Inflammatory macrophage (primary cell): ENCODE measurements at regions not wholly inside any gene's neighbourhood (a gene's known extent, or its start where the extent isn't known, plus 50 kb on each side); places are given as distances from the start of the nearest gene placed in this dataset.
"Not testable (repeated sequence)": the region's sequence is repeated elsewhere in the genome, so short reads cannot be mapped to it uniquely, and the experiment has no call there.

ENCODE experiments used
- DNase-seq, 2 donors: peaks; one replicate each; pipeline ENCODE4 v3.0.0-alpha.2; 2020 to 2022

- DNase-seq: no peak
Observed at GRCh38 chr3:69484507-69485393, 98.9 kb upstream of the FRMD4B start.

- DNase-seq: no peak
Observed at GRCh38 chr3:69483449-69483848, 97.6 kb upstream of the FRMD4B start.

GRCh38 chr3:69480986-69481385 lies 95.1 kb upstream of the FRMD4B start:
- not testable (repeated sequence) for DNase-seq

GRCh38 chr3:69474186-69474585 lies 88.3 kb upstream of the FRMD4B start:
- DNase-seq: peak; percentile 38 to 62

- peak in 1 of 2 donors; percentile 11 for DNase-seq
Observed at GRCh38 chr3:69472093-69472492, 86.2 kb upstream of the FRMD4B start.

GRCh38 chr3:69463531-69463930 lies 77.6 kb upstream of the FRMD4B start:
- no peak for DNase-seq

GRCh38 chr3:69462826-69463100 lies 76.9 kb upstream of the FRMD4B start:
- DNase-seq: no peak

- no peak for DNase-seq
Observed at GRCh38 chr3:69462022-69462825, 76.3 kb upstream of the FRMD4B start.

- DNase-seq: no peak
Observed at GRCh38 chr3:69460034-69460433, 74.1 kb upstream of the FRMD4B start.

GRCh38 chr3:69458803-69459365 lies 73.0 kb upstream of the FRMD4B start:
- peak; percentile 69 to 70 for DNase-seq

GRCh38 chr3:69456631-69457030 lies 70.7 kb upstream of the FRMD4B start:
- DNase-seq: no peak

- DNase-seq: no peak
Observed at GRCh38 chr3:69454204-69454787, 68.4 kb upstream of the FRMD4B start.

- no peak for DNase-seq
Observed at GRCh38 chr3:69452295-69452694, 66.4 kb upstream of the FRMD4B start.

GRCh38 chr3:69451594-69451993 lies 65.7 kb upstream of the FRMD4B start:
- no peak for DNase-seq

GRCh38 chr3:69448877-69449276 lies 63.0 kb upstream of the FRMD4B start:
- no peak for DNase-seq

GRCh38 chr3:69446402-69447072 lies 60.6 kb upstream of the FRMD4B start:
- no peak for DNase-seq

- no peak for DNase-seq
Observed at GRCh38 chr3:69445498-69445897, 59.6 kb upstream of the FRMD4B start.

GRCh38 chr3:69445024-69445423 lies 59.1 kb upstream of the FRMD4B start:
- no peak for DNase-seq

GRCh38 chr3:69443457-69443920 lies 57.6 kb upstream of the FRMD4B start:
- no peak for DNase-seq

GRCh38 chr3:69442771-69443311 lies 57.0 kb upstream of the FRMD4B start:
- DNase-seq: no peak

- DNase-seq: no peak
Observed at GRCh38 chr3:69441732-69442131, 55.8 kb upstream of the FRMD4B start.

- DNase-seq: no peak
Observed at GRCh38 chr3:69441040-69441439, 55.2 kb upstream of the FRMD4B start.
